B cell (primary cell): ENCODE measurements at regions not wholly inside any gene's neighbourhood (a gene's known extent, or its start where the extent isn't known, plus 50 kb on each side); places are given as distances from the start of the nearest gene placed in this dataset.

Experiments used
- EZH2 ChIP-seq: IDR thresholded peaks from 2 replicates; pipeline ENCODE4 v1.6.1; 2012; ENCODE audit warnings: borderline replicate concordance, low read depth, mild to moderate bottlenecking, moderate library complexity, low read length; ENCODE audit not compliant: insufficient read depth, poor library complexity, severe bottlenecking
- TF ChIP-seq, protein P1 (sequence below): fragments of 200-600 bp; IDR thresholded peaks from one replicate; pipeline ENCODE4 v1.8.0; 2022; ENCODE audit warnings: antibody characterized with exemption, mild to moderate bottlenecking

DNA sequence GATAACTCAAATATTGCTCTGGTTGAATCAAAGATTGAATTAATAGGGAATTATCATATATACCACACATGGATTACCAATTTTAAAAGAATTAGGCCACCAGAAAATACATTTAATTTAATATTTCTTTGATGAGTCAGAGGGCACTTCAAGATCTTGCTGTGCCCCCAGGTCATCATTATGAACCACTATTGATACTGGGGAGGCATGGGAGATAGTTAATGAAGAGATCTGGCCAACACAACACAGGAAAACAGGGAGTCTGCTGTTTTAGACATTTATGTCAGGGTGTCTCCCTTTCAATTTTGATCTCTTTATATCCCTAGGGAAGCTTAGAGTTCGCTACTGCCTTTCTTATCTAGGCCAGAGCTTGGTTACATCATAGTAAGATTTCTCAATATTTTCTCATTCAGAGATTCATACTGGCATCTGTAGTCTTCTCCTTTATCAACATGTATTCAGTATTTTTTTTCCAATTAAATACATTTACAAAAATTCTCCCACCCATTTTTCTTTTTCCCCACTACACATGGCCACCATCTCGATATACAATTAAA, 158.3 kb upstream of the ZFHX3 start:
- TF ChIP-seq, protein P1, sequence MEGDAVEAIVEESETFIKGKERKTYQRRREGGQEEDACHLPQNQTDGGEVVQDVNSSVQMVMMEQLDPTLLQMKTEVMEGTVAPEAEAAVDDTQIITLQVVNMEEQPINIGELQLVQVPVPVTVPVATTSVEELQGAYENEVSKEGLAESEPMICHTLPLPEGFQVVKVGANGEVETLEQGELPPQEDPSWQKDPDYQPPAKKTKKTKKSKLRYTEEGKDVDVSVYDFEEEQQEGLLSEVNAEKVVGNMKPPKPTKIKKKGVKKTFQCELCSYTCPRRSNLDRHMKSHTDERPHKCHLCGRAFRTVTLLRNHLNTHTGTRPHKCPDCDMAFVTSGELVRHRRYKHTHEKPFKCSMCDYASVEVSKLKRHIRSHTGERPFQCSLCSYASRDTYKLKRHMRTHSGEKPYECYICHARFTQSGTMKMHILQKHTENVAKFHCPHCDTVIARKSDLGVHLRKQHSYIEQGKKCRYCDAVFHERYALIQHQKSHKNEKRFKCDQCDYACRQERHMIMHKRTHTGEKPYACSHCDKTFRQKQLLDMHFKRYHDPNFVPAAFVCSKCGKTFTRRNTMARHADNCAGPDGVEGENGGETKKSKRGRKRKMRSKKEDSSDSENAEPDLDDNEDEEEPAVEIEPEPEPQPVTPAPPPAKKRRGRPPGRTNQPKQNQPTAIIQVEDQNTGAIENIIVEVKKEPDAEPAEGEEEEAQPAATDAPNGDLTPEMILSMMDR = no peak
- no peak for TF ChIP-seq EZH2
